Liver (tissue), 8 donors: ENCODE measurements at regions not wholly inside any gene's neighbourhood (a gene's known extent, or its start where the extent isn't known, plus 50 kb on each side); places are given as distances from the start of the nearest gene placed in this dataset.

ENCODE experiments used
- DNase-seq: peaks from one replicate; pipeline ENCODE4 v3.0.0-alpha.2; 2017; ENCODE audit warnings: low spot score
- H3K27ac ChIP-seq, 2 donors: one replicate each; pipeline ENCODE4 v1.7.0; 2013; ENCODE audit warnings: inconsistent platforms in 2 of 2, low read length in 2 of 2, control low read depth in 1 of 2, low read depth in 1 of 2, mild to moderate bottlenecking in 1 of 2
- H3K27me3 ChIP-seq, 4 donors: one replicate each; pipeline versions ENCODE4 v1.6.1 to v1.7.0; 2013; ENCODE audit warnings: low read length in 3 of 4, inconsistent platforms in 1 of 4, mild to moderate bottlenecking in 1 of 4, moderate library complexity in 1 of 4; ENCODE audit not compliant: control insufficient read depth in 4 of 4, insufficient read depth in 4 of 4
- H3K36me3 ChIP-seq, 4 donors: one replicate each; pipeline versions ENCODE4 v1.6.1 to v1.7.0; 2013; ENCODE audit warnings: low read length in 3 of 4, mild to moderate bottlenecking in 3 of 4, low read depth in 1 of 4, moderate library complexity in 1 of 4; ENCODE audit not compliant: control insufficient read depth in 4 of 4, insufficient read depth in 3 of 4
- H3K4me1 ChIP-seq, 4 donors: one replicate each; pipeline versions ENCODE4 v1.6.1 to v1.7.0; 2013; ENCODE audit warnings: low read length in 3 of 4, mild to moderate bottlenecking in 3 of 4, moderate library complexity in 1 of 4; ENCODE audit not compliant: control insufficient read depth in 4 of 4, insufficient read depth in 4 of 4
- H3K4me3 ChIP-seq, 3 donors: one replicate each; pipeline versions ENCODE4 v1.6.1 to v1.7.0; 2013; ENCODE audit warnings: low read length in 3 of 3, control low read depth in 1 of 3, low read depth in 1 of 3, mild to moderate bottlenecking in 1 of 3
- H3K9ac ChIP-seq, 2 donors: one replicate each; pipeline ENCODE4 v1.7.0; 2013; ENCODE audit warnings: low read length in 2 of 2, mild to moderate bottlenecking in 2 of 2, moderate library complexity in 2 of 2, control low read depth in 1 of 2, low read depth in 1 of 2
- H3K9me3 ChIP-seq, 4 donors: one replicate each; pipeline versions ENCODE4 v1.6.1 to v1.7.0; 2013; ENCODE audit warnings: low read length in 3 of 4; ENCODE audit not compliant: control insufficient read depth in 4 of 4
- ATF3 ChIP-seq: IDR thresholded peaks from 2 replicates; pipeline ENCODE4 v1.6.1; 2016; ENCODE audit warnings: antibody characterized with exemption
- CTCF ChIP-seq: fragments of 150-350 bp; IDR thresholded peaks from 2 replicates; pipeline ENCODE4 v1.5.1; 2017; ENCODE audit warnings: improper control_type of control experiment, low read depth, low read length; ENCODE audit not compliant: missing input control
- EGR1 ChIP-seq, 2 donors: IDR thresholded peaks; 2 replicates each; pipeline ENCODE4 v1.6.1; 2016 to 2018; ENCODE audit warnings: antibody characterized with exemption in 2 of 2, low read depth in 2 of 2
- FOXA1 ChIP-seq: IDR thresholded peaks from 2 replicates; pipeline ENCODE4 v1.6.1; 2016; ENCODE audit warnings: antibody characterized with exemption
- FOXA2 ChIP-seq: IDR thresholded peaks from 2 replicates; pipeline ENCODE4 v1.6.1; 2016; ENCODE audit warnings: antibody characterized with exemption
- GABPA ChIP-seq, 2 donors: IDR thresholded peaks in 1 of 2; conservative IDR thresholded peaks in 1 of 2; 2 replicates each; pipeline ENCODE4 v1.6.1; 2016; ENCODE audit warnings: antibody characterized with exemption in 2 of 2, mild to moderate bottlenecking in 1 of 2, moderate library complexity in 1 of 2
- HNF4A ChIP-seq, 2 donors: conservative IDR thresholded peaks; 2 replicates each; pipeline ENCODE4 v1.6.1; 2016; ENCODE audit warnings: antibody characterized with exemption in 2 of 2, mild to moderate bottlenecking in 2 of 2
- HNF4G ChIP-seq: IDR thresholded peaks from 2 replicates; pipeline ENCODE4 v1.6.1; 2016; ENCODE audit warnings: antibody characterized with exemption
- JUND ChIP-seq, 2 donors: IDR thresholded peaks; 2 replicates each; pipeline ENCODE4 v1.6.1; 2016; ENCODE audit warnings: antibody characterized with exemption in 2 of 2
- MAX ChIP-seq: IDR thresholded peaks from 2 replicates; pipeline ENCODE4 v1.6.1; 2016; ENCODE audit warnings: antibody characterized with exemption
- NR2F2 ChIP-seq: IDR thresholded peaks from 2 replicates; pipeline ENCODE4 v1.6.1; 2016; ENCODE audit warnings: antibody characterized with exemption
- RAD21 ChIP-seq, 2 donors: IDR thresholded peaks; 2 replicates each; pipeline ENCODE4 v1.6.1; 2016; ENCODE audit warnings: antibody characterized with exemption in 2 of 2, mild to moderate bottlenecking in 2 of 2
- REST ChIP-seq: IDR thresholded peaks from 2 replicates; pipeline ENCODE4 v1.6.1; 2016; ENCODE audit warnings: antibody characterized with exemption, mild to moderate bottlenecking
- RXRA ChIP-seq, 2 donors: IDR thresholded peaks; 2 replicates each; pipeline ENCODE4 v1.6.1; 2017 to 2018; ENCODE audit warnings: antibody characterized with exemption in 2 of 2, mild to moderate bottlenecking in 1 of 2
- SP1 ChIP-seq: IDR thresholded peaks from 2 replicates; pipeline ENCODE4 v1.6.1; 2018; ENCODE audit warnings: antibody characterized with exemption, mild to moderate bottlenecking
- TAF1 ChIP-seq: conservative IDR thresholded peaks from 2 replicates; pipeline ENCODE4 v1.6.1; 2016; ENCODE audit warnings: antibody characterized with exemption, mild to moderate bottlenecking
- YY1 ChIP-seq: IDR thresholded peaks from 2 replicates; pipeline ENCODE4 v1.6.1; 2016; ENCODE audit warnings: antibody characterized with exemption, mild to moderate bottlenecking
- ZBTB33 ChIP-seq: IDR thresholded peaks from 2 replicates; pipeline ENCODE4 v1.6.1; 2016; ENCODE audit warnings: antibody characterized with exemption
- WGBS: extraction: QIAGEN DNeasy Blood & Tissue Kit; methylation state at CpG from one replicate; pipeline ENCODE4 v1.1.7; 2013; 5-methylcytosine and 5-hydroxymethylcytosine counted together
- donor health status: healthy.
- donor health status: healthy.
- donor health status: healthy.
- donor health status: healthy.
- donor health status: healthy.

GRCh38 chr1:100628631-100629081 lies 90.7 kb downstream of the GPR88 start:
- Histone ChIP-seq H3K27ac (no peak overlapping the region), H3K4me3 (no peak overlapping the region), H3K9ac (no peak overlapping the region), H3K36me3 (no peaks in the 10 kb centered on the region), H3K27me3 (no peaks in the 10 kb centered on the region), H3K9me3 (no peaks in the 10 kb centered on the region), H3K4me1 (peaks cover 0 to 3% (median 0%) of the 10 kb centered on the region in 4 donors)
- TF ChIP-seq RXRA (IDR thresholded peaks at IDR 0.05) (no peak), EGR1 (IDR thresholded peaks at IDR 0.05; ENCODE audit: low read depth in 2 of 2) (no peak), HNF4G (no peak), GABPA (IDR thresholded peaks at IDR 0.05 in 1 of 2, conservative IDR thresholded peaks at IDR 0.05 in 1 of 2) (no peak), MAX (no peak), RAD21 (IDR thresholded peaks at IDR 0.05) (no peak), NR2F2 (no peak)
- WGBS, result 67% methylated on average over 4 of the region's 4 CpGs
- no peak for DNase-seq

- peaks cover 0 to 3% (median 0%) of the 10 kb centered on the region in 4 donors for H3K4me1 ChIP-seq
- no peak for TF ChIP-seq ATF3
- TF ChIP-seq JUND (IDR thresholded peaks at IDR 0.05), result peak in 1 of 2 donors; percentile 20
Observed at GRCh38 chr1:100629391-100629790, 90.2 kb upstream of the VCAM1 start.

GRCh38 chr1:100631015-100631551 lies 88.5 kb upstream of the VCAM1 start:
- H3K9me3 ChIP-seq, result no peaks in the 10 kb centered on the region
- H3K36me3 ChIP-seq, result no peaks in the 10 kb centered on the region
- no peaks in the 10 kb centered on the region for H3K27me3 ChIP-seq
- TF ChIP-seq MAX, result no peak
- no peak for TF ChIP-seq HNF4A (conservative IDR thresholded peaks at IDR 0.05)
- TF ChIP-seq CTCF, result no peak
- TF ChIP-seq ZBTB33, result no peak
- TF ChIP-seq YY1, result no peak
- no peak for TF ChIP-seq TAF1
- TF ChIP-seq FOXA2, result no peak
- no peak for TF ChIP-seq RXRA (IDR thresholded peaks at IDR 0.05)
- no peak for TF ChIP-seq GABPA (IDR thresholded peaks at IDR 0.05 in 1 of 2, conservative IDR thresholded peaks at IDR 0.05 in 1 of 2)
- no peak for TF ChIP-seq SP1
- TF ChIP-seq REST, result no peak
- TF ChIP-seq FOXA1, result no peak
- TF ChIP-seq RAD21 (IDR thresholded peaks at IDR 0.05), result no peak
- no peak for TF ChIP-seq NR2F2
- TF ChIP-seq JUND (IDR thresholded peaks at IDR 0.05), result no peak
- no peak for TF ChIP-seq EGR1 (IDR thresholded peaks at IDR 0.05; ENCODE audit: low read depth in 2 of 2)
- no peak for TF ChIP-seq ATF3
- no peak for TF ChIP-seq HNF4G
- no peak overlapping the region for H3K4me3 ChIP-seq
- DNase-seq, result no peak
- 78% methylated on average over 4 of the region's 4 CpGs for WGBS
- H3K27ac ChIP-seq, result no peak overlapping the region
- peaks cover 0 to 3% (median 0%) of the 10 kb centered on the region in 4 donors for H3K4me1 ChIP-seq
- H3K9ac ChIP-seq, result no peak overlapping the region

More at GRCh38 chr1:100629391-100629790, 90.2 kb upstream of the VCAM1 start:
- H3K4me3 ChIP-seq, result no peak overlapping the region
- no peak for DNase-seq
- H3K9me3 ChIP-seq, result no peaks in the 10 kb centered on the region
- no peak overlapping the region for H3K9ac ChIP-seq
- no peaks in the 10 kb centered on the region for H3K36me3 ChIP-seq
- H3K27ac ChIP-seq, result no peak overlapping the region
- no peaks in the 10 kb centered on the region for H3K27me3 ChIP-seq
